IMR-90 (cell line): ENCODE measurements at regions not wholly inside any gene's neighbourhood (a gene's known extent, or its start where the extent isn't known, plus 50 kb on each side); places are given as distances from the start of the nearest gene placed in this dataset.

ENCODE experiments used
- ATAC-seq: fragments of 200-7000 bp; cut with Tn5 transposase; 2 replicates; pipeline ENCODE4 v1.9.1; 2020; ENCODE audit warnings: low read depth, mild to moderate bottlenecking, moderate library complexity
- BruUV-seq: library from RNA; stranded (reverse); fragments of 400-500 nt; replicated peaks from 2 replicates; lab custom pipeline; 2021; lab: Mats Ljungman, UMichigan
- CTCF ChIA-PET: fragments of 300-600 bp; formaldehyde crosslinking; extraction: SDS; loops from one replicate; lab custom pipeline; 2021; ENCODE audit warnings: antibody characterized with exemption; lab: Yijun Ruan, JAX
- POLR2A ChIA-PET: fragments of 300-600 bp; sonication (Branson Sonifier 250); formaldehyde crosslinking; loops from one replicate; lab custom pipeline; 2022; ENCODE audit warnings: antibody characterized with exemption; ENCODE audit not compliant: unreplicated experiment; lab: Charles Lee
- DNase-seq: peaks from one replicate; pipeline ENCODE4 v3.0.0; 2013
- H2AFZ ChIP-seq: replicated peaks from 2 replicates; pipeline ENCODE3; 2013; ENCODE audit warnings: low read length, mild to moderate bottlenecking; ENCODE audit not compliant: poor library complexity
- H2AK5ac ChIP-seq: 2 replicates; pipeline ENCODE4 v1.6.1; 2013; ENCODE audit warnings: low read depth, low read length, inconsistent platforms
- H2AK9ac ChIP-seq: replicated peaks from 2 replicates; pipeline ENCODE3; 2013; ENCODE audit warnings: mild to moderate bottlenecking, low read depth, low read length, moderate library complexity; ENCODE audit not compliant: poor library complexity
- H2BK120ac ChIP-seq: 2 replicates; pipeline ENCODE4 v1.6.1; 2013; ENCODE audit warnings: low read depth, low read length, inconsistent platforms
- H2BK15ac ChIP-seq: 3 replicates; pipeline ENCODE4 v1.6.1; 2013; ENCODE audit warnings: low read depth, low read length, inconsistent platforms
- H2BK20ac ChIP-seq: 2 replicates; pipeline ENCODE4 v1.6.1; 2013; ENCODE audit warnings: low read depth, mild to moderate bottlenecking, inconsistent platforms, low read length, moderate library complexity
- H2BK5ac ChIP-seq: 2 replicates; pipeline ENCODE4 v1.6.1; 2013; ENCODE audit warnings: mild to moderate bottlenecking, low read depth, low read length, inconsistent platforms; ENCODE audit not compliant: poor library complexity, severe bottlenecking
- H3K14ac ChIP-seq: replicated peaks from 2 replicates; pipeline ENCODE4 v1.6.1; 2013; ENCODE audit warnings: low read depth, low read length, inconsistent platforms
- H3K18ac ChIP-seq: 2 replicates; pipeline ENCODE4 v1.6.1; 2013; ENCODE audit warnings: low read depth, low read length, control low read depth
- H3K23ac ChIP-seq: 2 replicates; pipeline ENCODE4 v1.6.1; 2013; ENCODE audit warnings: low read depth, low read length, inconsistent platforms
- H3K27ac ChIP-seq: 2 replicates; pipeline ENCODE4 v1.5.1; 2013; ENCODE audit warnings: mild to moderate bottlenecking, control low read depth, low read length; ENCODE audit not compliant: insufficient read depth
- H3K27me3 ChIP-seq: 2 replicates; pipeline ENCODE4 v1.6.1; 2013; ENCODE audit warnings: low read length; ENCODE audit not compliant: control insufficient read depth, insufficient read depth
- H3K36me3 ChIP-seq: 2 replicates; pipeline ENCODE4 v1.6.1; 2013; ENCODE audit warnings: low read length, mixed read lengths; ENCODE audit not compliant: control insufficient read depth, insufficient read depth
- H3K4ac ChIP-seq: 2 replicates; pipeline ENCODE4 v1.6.1; 2013; ENCODE audit warnings: low read depth, low read length, inconsistent platforms
- H3K4me1 ChIP-seq: 2 replicates; pipeline ENCODE4 v1.6.1; 2013; ENCODE audit warnings: low read length, mixed read lengths; ENCODE audit not compliant: control insufficient read depth, insufficient read depth
- H3K4me2 ChIP-seq: 2 replicates; pipeline ENCODE4 v1.6.1; 2013; ENCODE audit warnings: low read depth, mild to moderate bottlenecking, control low read depth, low read length, moderate library complexity
- H3K4me3 ChIP-seq: 2 replicates; pipeline ENCODE4 v1.5.1; 2013; ENCODE audit warnings: low read depth, mild to moderate bottlenecking, control low read depth, low read length, moderate library complexity; ENCODE audit not compliant: insufficient read depth
- H3K56ac ChIP-seq: 2 replicates; pipeline ENCODE4 v1.6.1; 2013; ENCODE audit warnings: low read length, inconsistent platforms; ENCODE audit not compliant: insufficient read depth; ENCODE audit errors: extremely low read depth
- H3K79me1 ChIP-seq, 2 experiments: 2 replicates each; pipeline ENCODE4 v1.6.1; 2013; ENCODE audit warnings: low read length in 2 of 2, inconsistent platforms in 1 of 2, low read depth in 1 of 2
- H3K9ac ChIP-seq: 2 replicates; pipeline ENCODE4 v1.6.1; 2013; ENCODE audit warnings: low read depth, low read length, control low read depth
- H3K9me1 ChIP-seq: 2 replicates; pipeline ENCODE4 v1.6.1; 2013; ENCODE audit warnings: low read length, inconsistent platforms; ENCODE audit not compliant: insufficient read depth
- H3K9me3 ChIP-seq: 2 replicates; pipeline ENCODE4 v1.6.1; 2013; ENCODE audit warnings: low read length; ENCODE audit not compliant: control insufficient read depth, insufficient read depth
- H4K20me1 ChIP-seq: 2 replicates; pipeline ENCODE4 v1.6.1; 2013; ENCODE audit warnings: low read length, inconsistent platforms; ENCODE audit not compliant: insufficient read depth
- H4K5ac ChIP-seq: 2 replicates; pipeline ENCODE4 v1.6.1; 2013; ENCODE audit warnings: mild to moderate bottlenecking, low read depth, low read length, control low read depth
- H4K8ac ChIP-seq, 2 experiments: 2 replicates each; pipeline ENCODE4 v1.6.1; 2013; ENCODE audit warnings: low read depth in 2 of 2, low read length in 2 of 2, control low read depth in 1 of 2, inconsistent platforms in 1 of 2
- H4K91ac ChIP-seq: 2 replicates; pipeline ENCODE4 v1.6.1; 2013; ENCODE audit warnings: low read depth, low read length, inconsistent platforms; ENCODE audit not compliant: insufficient read depth
- BHLHE40 ChIP-seq: fragments of 150-350 bp; IDR thresholded peaks from 2 replicates; pipeline ENCODE4 v1.6.1; 2016; ENCODE audit warnings: mild to moderate bottlenecking, low read depth, low read length
- CEBPB ChIP-seq: IDR thresholded peaks from 2 replicates; pipeline ENCODE4 v1.6.1; 2012; ENCODE audit warnings: low read depth, low read length, improper control_type of control experiment
- CHD1 ChIP-seq: IDR thresholded peaks from 2 replicates; pipeline ENCODE4 v1.6.1; 2012; ENCODE audit warnings: low read depth, low read length, improper control_type of control experiment
- FOS ChIP-seq: fragments of 150-350 bp; IDR thresholded peaks from 2 replicates; pipeline ENCODE4 v1.6.1; 2016; ENCODE audit warnings: low read depth, low read length
- MAFK ChIP-seq: IDR thresholded peaks from 2 replicates; pipeline ENCODE4 v1.6.1; 2012; ENCODE audit warnings: low read depth, low read length, improper control_type of control experiment
- MAZ ChIP-seq: IDR thresholded peaks from 2 replicates; pipeline ENCODE4 v1.6.1; 2012; ENCODE audit warnings: low read depth, mild to moderate bottlenecking, low read length, improper control_type of control experiment, moderate library complexity, borderline replicate concordance
- MXI1 ChIP-seq: IDR thresholded peaks from 2 replicates; pipeline ENCODE4 v1.6.1; 2012; ENCODE audit warnings: low read depth, mild to moderate bottlenecking, low read length, moderate library complexity, borderline replicate concordance
- NFE2L2 ChIP-seq: fragments of 150-350 bp; IDR thresholded peaks from 2 replicates; pipeline ENCODE4 v1.6.1; 2016; ENCODE audit warnings: low read depth, mild to moderate bottlenecking, low read length
- RAD21 ChIP-seq: IDR thresholded peaks from 2 replicates; pipeline ENCODE4 v1.6.1; 2012; ENCODE audit warnings: low read length, improper control_type of control experiment
- RFX5 ChIP-seq: IDR thresholded peaks from 2 replicates; pipeline ENCODE4 v1.8.0; 2012; ENCODE audit warnings: low read depth, mild to moderate bottlenecking, low read length, moderate library complexity
- SMC3 ChIP-seq: fragments of 150-350 bp; IDR thresholded peaks from 2 replicates; pipeline ENCODE4 v1.6.1; 2016; ENCODE audit warnings: low read depth, mild to moderate bottlenecking, antibody characterized with exemption, low read length, moderate library complexity
- WGBS, 2 experiments: methylation state at CpG; one replicate each; pipeline versions ENCODE4 v1.1.5 to v1.1.7; 2013; ENCODE audit warnings: missing lambda C conversion rate in 2 of 2; ENCODE audit not compliant: insufficient read length in 1 of 2; ENCODE audit errors: extremely low coverage in 2 of 2; 5-methylcytosine and 5-hydroxymethylcytosine counted together
- dilution Hi-C: fragments of 300-500 bp; cut with HindIII; formaldehyde crosslinking; loops from one replicate; pipeline ENCODE4 v1.14.3; 2018; ENCODE audit warnings: low sequenced_read_pairs; ENCODE audit not compliant: unreplicated experiment
- in situ Hi-C: fragments of 300-500 bp; cut with MboI; formaldehyde crosslinking; loops from 3 replicates; pipeline ENCODE4 v1.14.3; 2019; ENCODE audit warnings: low sequenced_read_pairs, inconsistent platforms, mixed read lengths
- intact Hi-C: fragments of 100-400 bp; cut with micrococcal nuclease; formaldehyde crosslinking; loops from 2 replicates; pipeline ENCODE4 v1.10.0; 2022
- TF ChIP-seq, protein P1 (sequence below): fragments of 150-350 bp; IDR thresholded peaks from 2 replicates; pipeline ENCODE4 v1.6.1; 2017; ENCODE audit warnings: mild to moderate bottlenecking, antibody characterized with exemption, low read length, low read depth
- TF ChIP-seq, protein P2 (sequence below): fragments of 150-350 bp; IDR thresholded peaks from 2 replicates; pipeline ENCODE4 v1.6.1; 2016; ENCODE audit warnings: low read depth, mild to moderate bottlenecking, low read length, moderate library complexity, borderline replicate concordance
- TF ChIP-seq, protein P3 (sequence below): conservative IDR thresholded peaks from 2 replicates; pipeline ENCODE4 v1.5.1; 2012; ENCODE audit warnings: mild to moderate bottlenecking, low read depth, low read length, improper control_type of control experiment

DNA sequence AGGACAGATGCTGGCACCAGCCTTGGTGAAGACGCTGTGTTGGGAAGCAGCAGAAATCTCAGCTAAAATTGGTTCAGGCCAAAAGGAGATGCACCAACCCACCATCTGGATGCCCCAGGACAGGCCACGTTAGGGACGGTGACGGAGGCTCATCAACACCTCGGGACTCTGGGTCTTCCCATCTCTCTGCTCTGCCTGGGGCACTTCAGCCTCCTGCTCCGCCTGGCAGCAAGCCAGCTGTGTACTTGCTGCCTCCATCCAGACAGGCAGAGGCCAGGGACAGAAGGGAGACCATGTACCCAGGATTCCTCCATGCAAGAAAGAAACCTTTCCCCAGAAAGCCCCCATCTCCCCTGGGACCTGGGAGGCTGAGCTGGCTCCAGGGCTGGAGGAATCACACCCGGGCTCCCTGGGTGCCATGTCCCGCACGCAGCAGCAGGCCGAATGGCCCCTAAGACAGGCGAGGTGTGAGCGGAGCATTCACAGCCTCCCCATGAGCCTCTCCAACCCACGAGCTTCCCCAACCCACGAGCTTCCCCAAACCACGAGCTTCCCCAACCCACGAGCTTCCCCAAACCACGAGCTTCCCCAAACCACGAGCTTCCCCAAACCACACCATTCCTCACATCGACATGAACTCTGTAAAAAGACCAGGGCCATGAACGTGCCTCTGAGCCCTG, 274.5 kb downstream of the C16orf95 start:
- ChIA-PET POLR2A (no interaction called here), CTCF (no interaction called here)
- intact Hi-C loops, result no loop called here
- TF ChIP-seq RFX5 (no peak), MAFK (no peak), BHLHE40 (no peak), FOS (no peak), CHD1 (no peak), MAZ (no peak), MXI1 (no peak), NFE2L2 (no peak), SMC3 (no peak), RAD21 (no peak), CEBPB (no peak)
- TF ChIP-seq, protein P1, sequence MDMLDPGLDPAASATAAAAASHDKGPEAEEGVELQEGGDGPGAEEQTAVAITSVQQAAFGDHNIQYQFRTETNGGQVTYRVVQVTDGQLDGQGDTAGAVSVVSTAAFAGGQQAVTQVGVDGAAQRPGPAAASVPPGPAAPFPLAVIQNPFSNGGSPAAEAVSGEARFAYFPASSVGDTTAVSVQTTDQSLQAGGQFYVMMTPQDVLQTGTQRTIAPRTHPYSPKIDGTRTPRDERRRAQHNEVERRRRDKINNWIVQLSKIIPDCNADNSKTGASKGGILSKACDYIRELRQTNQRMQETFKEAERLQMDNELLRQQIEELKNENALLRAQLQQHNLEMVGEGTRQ, result no peak
- TF ChIP-seq, protein P2, sequence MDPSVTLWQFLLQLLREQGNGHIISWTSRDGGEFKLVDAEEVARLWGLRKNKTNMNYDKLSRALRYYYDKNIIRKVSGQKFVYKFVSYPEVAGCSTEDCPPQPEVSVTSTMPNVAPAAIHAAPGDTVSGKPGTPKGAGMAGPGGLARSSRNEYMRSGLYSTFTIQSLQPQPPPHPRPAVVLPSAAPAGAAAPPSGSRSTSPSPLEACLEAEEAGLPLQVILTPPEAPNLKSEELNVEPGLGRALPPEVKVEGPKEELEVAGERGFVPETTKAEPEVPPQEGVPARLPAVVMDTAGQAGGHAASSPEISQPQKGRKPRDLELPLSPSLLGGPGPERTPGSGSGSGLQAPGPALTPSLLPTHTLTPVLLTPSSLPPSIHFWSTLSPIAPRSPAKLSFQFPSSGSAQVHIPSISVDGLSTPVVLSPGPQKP, result no peak
- TF ChIP-seq, protein P3, sequence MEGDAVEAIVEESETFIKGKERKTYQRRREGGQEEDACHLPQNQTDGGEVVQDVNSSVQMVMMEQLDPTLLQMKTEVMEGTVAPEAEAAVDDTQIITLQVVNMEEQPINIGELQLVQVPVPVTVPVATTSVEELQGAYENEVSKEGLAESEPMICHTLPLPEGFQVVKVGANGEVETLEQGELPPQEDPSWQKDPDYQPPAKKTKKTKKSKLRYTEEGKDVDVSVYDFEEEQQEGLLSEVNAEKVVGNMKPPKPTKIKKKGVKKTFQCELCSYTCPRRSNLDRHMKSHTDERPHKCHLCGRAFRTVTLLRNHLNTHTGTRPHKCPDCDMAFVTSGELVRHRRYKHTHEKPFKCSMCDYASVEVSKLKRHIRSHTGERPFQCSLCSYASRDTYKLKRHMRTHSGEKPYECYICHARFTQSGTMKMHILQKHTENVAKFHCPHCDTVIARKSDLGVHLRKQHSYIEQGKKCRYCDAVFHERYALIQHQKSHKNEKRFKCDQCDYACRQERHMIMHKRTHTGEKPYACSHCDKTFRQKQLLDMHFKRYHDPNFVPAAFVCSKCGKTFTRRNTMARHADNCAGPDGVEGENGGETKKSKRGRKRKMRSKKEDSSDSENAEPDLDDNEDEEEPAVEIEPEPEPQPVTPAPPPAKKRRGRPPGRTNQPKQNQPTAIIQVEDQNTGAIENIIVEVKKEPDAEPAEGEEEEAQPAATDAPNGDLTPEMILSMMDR, result no peak
- ATAC-seq (no peak), DNase-seq (no peak)
- no peak overlapping the region for H3K23ac ChIP-seq
- H2AFZ ChIP-seq, result peak overlapping the region; percentile 12
- peaks cover 6% of the 10 kb centered on the region for H3K4me1 ChIP-seq
- no peak overlapping the region for H2BK5ac ChIP-seq
- no peak overlapping the region for H4K5ac ChIP-seq
- H2BK120ac ChIP-seq, result no peak overlapping the region
- in situ Hi-C loops, result no loop called here
- H3K56ac ChIP-seq, result no peak overlapping the region
- 76% methylated on average over 5 of the region's 20 CpGs; no CpG with 5 or more reads in 1 of the 2 experiments for WGBS, 2 experiments
- H3K14ac ChIP-seq, result no peak overlapping the region
- no peak overlapping the region for H3K4me2 ChIP-seq
- no peak overlapping the region for H3K4me3 ChIP-seq
- no peak overlapping the region for H3K9ac ChIP-seq
- no peak overlapping the region for H2AK9ac ChIP-seq
- no peak overlapping the region for H3K18ac ChIP-seq
- H3K4ac ChIP-seq, result no peak overlapping the region
- H3K79me1 ChIP-seq, result no peaks in the 10 kb centered on the region
- no peaks in the 10 kb centered on the region for H3K9me1 ChIP-seq
- no peaks in the 10 kb centered on the region for H3K9me3 ChIP-seq
- H4K91ac ChIP-seq, result no peak overlapping the region
- dilution Hi-C loops, result no loop called here
- peaks cover 3% of the 10 kb centered on the region; the same call in 1 of the 2 replicates for H4K20me1 ChIP-seq
- H2AK5ac ChIP-seq, result no peak overlapping the region
- no peaks in the 10 kb centered on the region for H3K36me3 ChIP-seq
- H3K27ac ChIP-seq, result no peak overlapping the region
- no peak overlapping the region for H4K8ac ChIP-seq
- no TSS peak for BruUV-seq
- H2BK20ac ChIP-seq, result no peak overlapping the region
- H3K27me3 ChIP-seq, result peaks cover 44% of the 10 kb centered on the region
- H2BK15ac ChIP-seq, result no peak overlapping the region
